C4-2B (cell line): ENCODE measurements at regions not wholly inside any gene's neighbourhood (a gene's known extent, or its start where the extent isn't known, plus 50 kb on each side); places are given as distances from the start of the nearest gene placed in this dataset.

Experiments
- CTCF ChIP-seq: fragments of 450-650 bp; conservative IDR thresholded peaks from 2 replicates; pipeline ENCODE4 v1.5.1; 2017; ENCODE audit warnings: mild to moderate bottlenecking
- ZFX ChIP-seq: fragments of 450-650 bp; IDR thresholded peaks from 2 replicates; pipeline ENCODE4 v1.6.1; 2017

- no peak for TF ChIP-seq CTCF
- TF ChIP-seq ZFX = no peak
Measured at GRCh38 chr2:129831018-129831417, 148.4 kb upstream of the RAB6C start.
